Ectodermal cell (in vitro differentiated cells): ENCODE measurements at regions not wholly inside any gene's neighbourhood (a gene's known extent, or its start where the extent isn't known, plus 50 kb on each side); places are given as distances from the start of the nearest gene placed in this dataset.

ENCODE experiments used
- H3K27ac ChIP-seq: 2 replicates; pipeline ENCODE4 v1.7.0; 2013; ENCODE audit warnings: mild to moderate bottlenecking, low read depth, low read length; ENCODE audit not compliant: insufficient read depth, poor library complexity, severe bottlenecking
- H3K27me3 ChIP-seq: 2 replicates; pipeline ENCODE4 v1.7.0; 2013; ENCODE audit warnings: mild to moderate bottlenecking, low read length; ENCODE audit not compliant: insufficient read depth, control insufficient read depth, poor library complexity, severe bottlenecking
- H3K36me3 ChIP-seq: one replicate; pipeline ENCODE4 v1.7.0; 2013; ENCODE audit warnings: low read length; ENCODE audit not compliant: control insufficient read depth, insufficient read depth
- H3K4me1 ChIP-seq: one replicate; pipeline ENCODE4 v1.7.0; 2013; ENCODE audit warnings: low read length; ENCODE audit not compliant: control insufficient read depth, insufficient read depth
- H3K4me3 ChIP-seq: 2 replicates; pipeline ENCODE4 v1.7.0; 2013; ENCODE audit warnings: low read depth, low read length, control low read depth; ENCODE audit not compliant: insufficient read depth
- H3K9me3 ChIP-seq: 2 replicates; pipeline ENCODE4 v1.7.0; 2013; ENCODE audit warnings: mild to moderate bottlenecking, low read length, moderate library complexity; ENCODE audit not compliant: control insufficient read depth
- WGBS, 2 experiments: methylation state at CpG; one replicate each; pipeline ENCODE4 v1.1.7; 2013; ENCODE audit warnings: missing lambda C conversion rate in 2 of 2; 5-methylcytosine and 5-hydroxymethylcytosine counted together

- peaks cover 22% of the 10 kb centered on the region for H3K4me1 ChIP-seq
- WGBS, 2 experiments, result 73 to 80% methylated on average over 1 of the region's 1 CpG
- H3K27me3 ChIP-seq, result no peaks in the 10 kb centered on the region
These were observed 377.4 kb upstream of the ACVR2A start for GRCh38 chr2:147467441-147467840.

GRCh38 chr2:147464737-147465357 lies 380.0 kb upstream of the ACVR2A start:
- Histone ChIP-seq H3K27me3 (no peaks in the 10 kb centered on the region), H3K36me3 (no peaks in the 10 kb centered on the region), H3K4me3 (no peak overlapping the region), H3K4me1 (peaks cover 15% of the 10 kb centered on the region), H3K27ac (no peak overlapping the region), H3K9me3 (no peaks in the 10 kb centered on the region)
- WGBS, 2 experiments, result 90 to 98% methylated on average over 3 of the region's 3 CpGs

More at GRCh38 chr2:147467441-147467840, 377.4 kb upstream of the ACVR2A start:
- Histone ChIP-seq H3K9me3 (no peaks in the 10 kb centered on the region), H3K4me3 (no peak overlapping the region), H3K27ac (no peak overlapping the region), H3K36me3 (no peaks in the 10 kb centered on the region)

- no peaks in the 10 kb centered on the region for H3K9me3 ChIP-seq
- H3K27ac ChIP-seq, result no peak overlapping the region
- WGBS, 2 experiments, result 91 to 94% methylated on average over 8 of the region's 8 CpGs
- H3K36me3 ChIP-seq, result no peaks in the 10 kb centered on the region
- H3K27me3 ChIP-seq, result no peaks in the 10 kb centered on the region
- no peak overlapping the region for H3K4me3 ChIP-seq
- H3K4me1 ChIP-seq, result peaks cover 6% of the 10 kb centered on the region
These were observed 380.8 kb upstream of the ACVR2A start for GRCh38 chr2:147463881-147464520.

- WGBS, 2 experiments, result 80% methylated on average over 1 of the region's 1 CpG; no CpG with 5 or more reads in 1 of the 2 experiments
These were observed 384.7 kb upstream of the ACVR2A start for GRCh38 chr2:147460155-147460554.

GRCh38 chr2:147456779-147457178 lies 388.1 kb upstream of the ACVR2A start:
- no peaks in the 10 kb centered on the region for H3K9me3 ChIP-seq
- H3K27me3 ChIP-seq, result no peaks in the 10 kb centered on the region
- no peaks in the 10 kb centered on the region for H3K36me3 ChIP-seq
- H3K4me3 ChIP-seq, result no peak overlapping the region
- WGBS, 2 experiments, result 90 to 91% methylated on average over 2 of the region's 2 CpGs
- no peak overlapping the region for H3K27ac ChIP-seq
- H3K4me1 ChIP-seq, result no peaks in the 10 kb centered on the region

More at GRCh38 chr2:147460155-147460554, 384.7 kb upstream of the ACVR2A start:
- Histone ChIP-seq H3K9me3 (no peaks in the 10 kb centered on the region), H3K27ac (no peak overlapping the region), H3K36me3 (no peaks in the 10 kb centered on the region), H3K4me3 (no peak overlapping the region), H3K4me1 (no peaks in the 10 kb centered on the region), H3K27me3 (no peaks in the 10 kb centered on the region)

GRCh38 chr2:147451902-147452515 lies 392.8 kb upstream of the ACVR2A start:
- Histone ChIP-seq H3K36me3 (no peaks in the 10 kb centered on the region), H3K27me3 (no peaks in the 10 kb centered on the region), H3K4me3 (no peak overlapping the region), H3K9me3 (no peaks in the 10 kb centered on the region), H3K4me1 (peaks cover 15% of the 10 kb centered on the region), H3K27ac (no peak overlapping the region)
- 63 to 100% methylated on average over 2 to 3 of the region's 3 CpGs for WGBS, 2 experiments

- Histone ChIP-seq H3K36me3 (peaks cover 4% of the 10 kb centered on the region), H3K27me3 (no peaks in the 10 kb centered on the region), H3K27ac (no peak overlapping the region), H3K4me1 (peaks cover 15% of the 10 kb centered on the region), H3K4me3 (no peak overlapping the region), H3K9me3 (peaks cover 3% of the 10 kb centered on the region)
- 63 to 69% methylated on average over 2 to 4 of the region's 4 CpGs for WGBS, 2 experiments
These were observed 393.9 kb upstream of the ACVR2A start for GRCh38 chr2:147450661-147451510.

GRCh38 chr2:147449323-147449991 lies 395.4 kb upstream of the ACVR2A start:
- H3K27me3 ChIP-seq, result no peaks in the 10 kb centered on the region
- 20 to 25% methylated on average over 6 to 7 of the region's 7 CpGs for WGBS, 2 experiments
- peak overlapping the region; percentile 40 for H3K27ac ChIP-seq
- peaks cover 15% of the 10 kb centered on the region for H3K4me1 ChIP-seq
- no peak overlapping the region for H3K4me3 ChIP-seq
- peaks cover 3% of the 10 kb centered on the region for H3K9me3 ChIP-seq
- peaks cover 4% of the 10 kb centered on the region for H3K36me3 ChIP-seq

GRCh38 chr2:147442816-147443215 lies 402.0 kb upstream of the ACVR2A start:
- no peak overlapping the region for H3K4me3 ChIP-seq
- H3K27ac ChIP-seq, result no peak overlapping the region
- H3K36me3 ChIP-seq, result peaks cover 4% of the 10 kb centered on the region
- peaks cover 17% of the 10 kb centered on the region for H3K4me1 ChIP-seq
- WGBS, 2 experiments, result 91 to 95% methylated on average over 3 of the region's 3 CpGs
- H3K9me3 ChIP-seq, result peaks cover 3% of the 10 kb centered on the region
- H3K27me3 ChIP-seq, result no peaks in the 10 kb centered on the region
